ENCODE measurements at regions not wholly inside any gene's neighbourhood (a gene's known extent, or its start where the extent isn't known, plus 50 kb on each side); places are given as distances from the start of the nearest gene placed in this dataset.

DNA sequence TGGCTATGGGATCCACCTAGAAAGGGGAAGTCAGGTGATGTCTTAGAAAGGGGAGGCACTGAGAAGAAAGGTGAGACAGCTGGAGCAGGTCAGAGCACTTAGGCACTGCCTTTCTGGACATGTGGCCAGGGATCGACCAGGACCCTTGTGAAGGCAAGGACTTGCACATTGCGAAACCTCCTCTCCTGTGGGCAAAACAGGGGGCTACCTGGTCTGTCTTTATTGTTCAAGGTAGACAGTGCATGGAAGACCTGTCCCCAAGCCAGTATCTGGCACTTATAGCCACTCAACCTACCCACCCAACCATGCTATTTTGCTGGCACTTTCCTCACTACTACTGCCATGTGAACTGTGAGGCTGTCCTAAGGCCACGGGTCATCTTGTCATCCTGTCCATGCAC is 67.2 kb downstream of the NAV1 start:
- 70 to 80% methylated on average over 3 of the region's 3 CpGs for WGBS, 2 experiments (ENCODE audit: insufficient coverage in 1 of 2, insufficient read length in 1 of 2)
- TF ChIP-seq CTCF (conservative IDR thresholded peaks at IDR 0.05): no peak
- no peak overlapping the region for H3K27ac ChIP-seq (ENCODE audit: low read depth, low read length)

GRCh38 chr1:201606623-201607022 is 67.7 kb downstream of the NAV1 start:
- Mint-ChIP-seq H3K27me3 (ENCODE audit: insufficient read depth) (peaks cover 2% of the 10 kb centered on the region), H3K27ac (no peak overlapping the region), H3K36me3 (ENCODE audit: low read depth) (no peaks in the 10 kb centered on the region), H3K4me3 (no peak overlapping the region), H3K4me1 (no peaks in the 10 kb centered on the region), H3K9me3 (no peaks in the 10 kb centered on the region)
- WGBS, 2 experiments (ENCODE audit: insufficient coverage in 1 of 2, insufficient read length in 1 of 2): 86 to 88% methylated on average over 1 of the region's 1 CpG
- H3K27me3 ChIP-seq (ENCODE audit: control insufficient read depth, insufficient read depth, low read length, poor library complexity, severe bottlenecking): no peaks in the 10 kb centered on the region
- H3K27ac ChIP-seq (ENCODE audit: low read depth, low read length): no peak overlapping the region
- H3K4me3 ChIP-seq (ENCODE audit: low read length): no peak overlapping the region
- DNase-seq: no peak
- H3K4me1 ChIP-seq (ENCODE audit: control insufficient read depth, insufficient read depth, low read length): no peaks in the 10 kb centered on the region
- H3K9me3 ChIP-seq (ENCODE audit: control insufficient read depth, low read length): no peaks in the 10 kb centered on the region
- no peaks in the 10 kb centered on the region for H3K36me3 ChIP-seq (ENCODE audit: control insufficient read depth, insufficient read depth, low read length)
- no peak overlapping the region for H3K9ac ChIP-seq (ENCODE audit: extremely low read depth, low read length, poor library complexity, severe bottlenecking)
- TF ChIP-seq CTCF (conservative IDR thresholded peaks at IDR 0.05): no peak

More for the DNA sequence above, 67.2 kb downstream of the NAV1 start:
- Histone ChIP-seq H3K9ac (ENCODE audit: extremely low read depth, low read length, poor library complexity, severe bottlenecking) (no peak overlapping the region), H3K27me3 (ENCODE audit: control insufficient read depth, insufficient read depth, low read length, poor library complexity, severe bottlenecking) (no peaks in the 10 kb centered on the region), H3K9me3 (ENCODE audit: control insufficient read depth, low read length) (no peaks in the 10 kb centered on the region), H3K36me3 (ENCODE audit: control insufficient read depth, insufficient read depth, low read length) (no peaks in the 10 kb centered on the region), H3K4me3 (ENCODE audit: low read length) (no peak overlapping the region), H3K4me1 (ENCODE audit: control insufficient read depth, insufficient read depth, low read length) (no peaks in the 10 kb centered on the region)
- Mint-ChIP-seq H3K4me1 (no peaks in the 10 kb centered on the region), H3K4me3 (no peak overlapping the region), H3K27me3 (ENCODE audit: insufficient read depth) (peaks cover 2% of the 10 kb centered on the region), H3K27ac (no peak overlapping the region), H3K9me3 (no peaks in the 10 kb centered on the region), H3K36me3 (ENCODE audit: low read depth) (no peaks in the 10 kb centered on the region)
- DNase-seq: no peak

GRCh38 chr1:201608635-201609395 is 69.9 kb downstream of the NAV1 start:
- H3K36me3 ChIP-seq (ENCODE audit: control insufficient read depth, insufficient read depth, low read length): no peaks in the 10 kb centered on the region
- no peak overlapping the region for H3K27ac ChIP-seq (ENCODE audit: low read depth, low read length)
- no peaks in the 10 kb centered on the region for H3K9me3 ChIP-seq (ENCODE audit: control insufficient read depth, low read length)
- no peak overlapping the region for H3K9ac ChIP-seq (ENCODE audit: extremely low read depth, low read length, poor library complexity, severe bottlenecking)
- Mint-ChIP-seq H3K4me3 (no peak overlapping the region), H3K27ac (no peak overlapping the region), H3K36me3 (ENCODE audit: low read depth) (no peaks in the 10 kb centered on the region), H3K9me3 (no peaks in the 10 kb centered on the region), H3K27me3 (ENCODE audit: insufficient read depth) (peaks cover 2% of the 10 kb centered on the region), H3K4me1 (no peaks in the 10 kb centered on the region)
- no peak for DNase-seq
- 89% methylated on average over 8 to 11 of the region's 11 CpGs for WGBS, 2 experiments (ENCODE audit: insufficient coverage in 1 of 2, insufficient read length in 1 of 2)
- TF ChIP-seq CTCF (conservative IDR thresholded peaks at IDR 0.05): no peak
- H3K4me3 ChIP-seq (ENCODE audit: low read length): no peak overlapping the region
- no peaks in the 10 kb centered on the region for H3K27me3 ChIP-seq (ENCODE audit: control insufficient read depth, insufficient read depth, low read length, poor library complexity, severe bottlenecking)
- H3K4me1 ChIP-seq (ENCODE audit: control insufficient read depth, insufficient read depth, low read length): no peaks in the 10 kb centered on the region
